Activated naive CD4-positive, alpha-beta T cell treated with anti-CD3 and anti-CD28 coated beads, Interleukin-2, amount 10 ng/mL, durations not matched to agents 7 days and 5 days (primary cell): ENCODE measurements at regions not wholly inside any gene's neighbourhood (a gene's known extent, or its start where the extent isn't known, plus 50 kb on each side); places are given as distances from the start of the nearest gene placed in this dataset.

ENCODE experiments used
- CTCF ChIA-PET: fragments of 350-600 bp; sonication (Branson Sonifier 250); formaldehyde crosslinking; loops from one replicate; lab custom pipeline; 2021; ENCODE audit warnings: antibody characterized with exemption; lab: Charles Lee
- DNase-seq: peaks from one replicate; pipeline ENCODE4 v3.0.0-alpha.2; 2020
- H3K27ac Mint-ChIP-seq: one replicate; pipeline ENCODE4 v1.8.0; 2021; ENCODE audit warnings: mild to moderate bottlenecking, moderate library complexity, mixed read lengths
- H3K27me3 Mint-ChIP-seq: one replicate; pipeline ENCODE4 v1.8.0; 2021; ENCODE audit warnings: mild to moderate bottlenecking, mixed read lengths
- H3K36me3 Mint-ChIP-seq: one replicate; pipeline ENCODE4 v1.8.0; 2021; ENCODE audit warnings: mixed read lengths
- H3K4me1 Mint-ChIP-seq: one replicate; pipeline ENCODE4 v1.8.0; 2021; ENCODE audit warnings: mixed read lengths
- H3K4me3 Mint-ChIP-seq: one replicate; pipeline ENCODE4 v1.8.0; 2021; ENCODE audit warnings: mild to moderate bottlenecking, moderate library complexity, mixed read lengths
- H3K9me3 Mint-ChIP-seq: one replicate; pipeline ENCODE4 v1.8.0; 2021; ENCODE audit warnings: mixed read lengths

GRCh38 chr16:62989480-62989879 lies 953.2 kb upstream of the CDH8 start:
- Mint-ChIP-seq H3K36me3 (no peaks in the 10 kb centered on the region), H3K4me3 (no peak overlapping the region), H3K27ac (no peak overlapping the region), H3K9me3 (peaks cover 10% of the 10 kb centered on the region), H3K27me3 (no peaks in the 10 kb centered on the region), H3K4me1 (no peaks in the 10 kb centered on the region)
- CTCF ChIA-PET: no interaction called here
- no peak for DNase-seq

DNA sequence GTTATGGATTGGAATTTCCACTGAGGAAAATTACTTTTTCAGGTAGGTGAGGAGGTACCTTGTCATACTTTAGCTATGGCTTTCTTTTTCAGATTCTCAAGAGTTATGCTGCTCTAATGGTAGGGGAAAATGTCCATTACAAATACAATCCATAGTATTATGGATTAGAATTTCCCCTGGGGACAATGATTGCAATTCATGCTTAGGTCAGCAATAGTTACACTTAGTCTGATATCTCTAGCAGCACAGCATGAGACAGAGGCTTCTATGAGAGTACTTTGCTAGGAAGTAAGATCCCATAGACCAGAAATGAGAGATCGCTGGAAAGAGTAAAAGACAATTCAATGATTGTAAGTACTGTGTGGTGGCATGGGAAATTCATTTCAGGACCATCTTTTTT lies 949.5 kb upstream of the CDH8 start:
- Mint-ChIP-seq H3K9me3 (peaks cover 14% of the 10 kb centered on the region), H3K27me3 (no peaks in the 10 kb centered on the region), H3K4me3 (no peak overlapping the region), H3K36me3 (no peaks in the 10 kb centered on the region), H3K27ac (no peak overlapping the region), H3K4me1 (no peaks in the 10 kb centered on the region)
- CTCF ChIA-PET: no interaction called here
- DNase-seq: no peak

GRCh38 chr16:62978451-62978850 lies 942.2 kb upstream of the CDH8 start:
- Mint-ChIP-seq H3K27me3 (no peaks in the 10 kb centered on the region), H3K9me3 (peaks cover 11% of the 10 kb centered on the region), H3K27ac (no peak overlapping the region), H3K36me3 (no peaks in the 10 kb centered on the region), H3K4me3 (no peak overlapping the region), H3K4me1 (no peaks in the 10 kb centered on the region)
- CTCF ChIA-PET: no interaction called here
- no peak for DNase-seq

GRCh38 chr16:62977876-62978275 lies 941.6 kb upstream of the CDH8 start:
- H3K27me3 Mint-ChIP-seq: no peaks in the 10 kb centered on the region
- no peak for DNase-seq
- H3K9me3 Mint-ChIP-seq: peaks cover 14% of the 10 kb centered on the region
- no peak overlapping the region for H3K27ac Mint-ChIP-seq
- H3K36me3 Mint-ChIP-seq: no peaks in the 10 kb centered on the region
- no peaks in the 10 kb centered on the region for H3K4me1 Mint-ChIP-seq
- CTCF ChIA-PET: no interaction called here
- H3K4me3 Mint-ChIP-seq: no peak overlapping the region

DNA sequence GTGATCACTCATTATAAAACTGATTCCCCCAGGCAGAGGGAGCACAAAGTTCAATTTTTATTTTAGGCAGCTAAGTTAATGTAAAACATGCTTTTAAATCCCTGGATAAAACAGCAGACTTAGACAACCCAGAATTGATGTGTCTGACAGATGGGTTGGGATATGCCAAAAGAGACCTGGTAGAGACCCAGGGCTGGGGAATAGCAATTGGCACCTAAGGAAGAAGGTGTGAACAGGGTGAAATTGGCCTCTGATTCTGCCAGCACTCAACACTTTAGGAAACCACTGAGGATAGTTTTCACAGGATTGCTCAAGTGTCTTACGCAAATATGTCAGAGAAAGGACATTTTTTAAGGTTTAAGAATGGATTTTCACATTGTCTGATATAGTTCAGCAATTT lies 938.2 kb upstream of the CDH8 start:
- CTCF ChIA-PET: no interaction called here
- Mint-ChIP-seq H3K4me1 (no peaks in the 10 kb centered on the region), H3K9me3 (peaks cover 16% of the 10 kb centered on the region), H3K27me3 (no peaks in the 10 kb centered on the region), H3K4me3 (no peak overlapping the region), H3K36me3 (no peaks in the 10 kb centered on the region), H3K27ac (no peak overlapping the region)
- DNase-seq: no peak

GRCh38 chr16:62970851-62971250 lies 934.6 kb upstream of the CDH8 start:
- no peaks in the 10 kb centered on the region for H3K36me3 Mint-ChIP-seq
- no peak overlapping the region for H3K4me3 Mint-ChIP-seq
- no peaks in the 10 kb centered on the region for H3K4me1 Mint-ChIP-seq
- no peaks in the 10 kb centered on the region for H3K27me3 Mint-ChIP-seq
- CTCF ChIA-PET: no interaction called here
- no peak for DNase-seq
- peaks cover 9% of the 10 kb centered on the region for H3K9me3 Mint-ChIP-seq
- H3K27ac Mint-ChIP-seq: no peak overlapping the region

DNA sequence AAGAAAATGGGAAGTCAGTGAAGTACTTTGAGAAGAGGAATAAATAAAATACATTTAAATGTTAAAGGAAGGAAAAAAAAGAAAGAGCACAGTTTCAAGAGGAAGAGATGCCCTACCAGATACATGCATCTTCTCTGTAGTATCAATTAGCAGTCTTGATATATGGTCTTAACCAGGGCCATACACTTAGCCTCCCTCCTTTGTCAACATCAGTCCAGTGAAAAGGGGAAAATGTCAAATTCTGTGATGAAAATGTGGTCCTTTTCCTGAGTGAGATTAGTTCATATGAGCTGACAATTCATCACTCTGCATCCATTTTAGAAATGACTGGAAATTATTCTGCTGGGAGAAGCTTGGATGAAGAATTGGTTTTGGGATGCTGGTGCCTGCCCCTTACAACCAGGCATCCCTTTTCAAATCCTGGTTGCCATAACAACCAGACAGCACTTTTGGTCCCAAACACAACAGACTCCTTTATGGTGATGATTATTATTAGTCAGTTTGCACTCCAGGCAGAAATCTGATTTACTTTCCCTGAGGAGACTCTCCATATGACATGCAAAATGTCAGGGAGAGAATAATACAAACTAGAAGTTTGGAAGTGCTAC lies 933.6 kb upstream of the CDH8 start:
- no peak overlapping the region for H3K4me3 Mint-ChIP-seq
- DNase-seq: no peak
- H3K27me3 Mint-ChIP-seq: no peaks in the 10 kb centered on the region
- H3K36me3 Mint-ChIP-seq: no peaks in the 10 kb centered on the region
- CTCF ChIA-PET: no interaction called here
- no peaks in the 10 kb centered on the region for H3K4me1 Mint-ChIP-seq
- H3K9me3 Mint-ChIP-seq: peaks cover 7% of the 10 kb centered on the region
- H3K27ac Mint-ChIP-seq: no peak overlapping the region

DNA sequence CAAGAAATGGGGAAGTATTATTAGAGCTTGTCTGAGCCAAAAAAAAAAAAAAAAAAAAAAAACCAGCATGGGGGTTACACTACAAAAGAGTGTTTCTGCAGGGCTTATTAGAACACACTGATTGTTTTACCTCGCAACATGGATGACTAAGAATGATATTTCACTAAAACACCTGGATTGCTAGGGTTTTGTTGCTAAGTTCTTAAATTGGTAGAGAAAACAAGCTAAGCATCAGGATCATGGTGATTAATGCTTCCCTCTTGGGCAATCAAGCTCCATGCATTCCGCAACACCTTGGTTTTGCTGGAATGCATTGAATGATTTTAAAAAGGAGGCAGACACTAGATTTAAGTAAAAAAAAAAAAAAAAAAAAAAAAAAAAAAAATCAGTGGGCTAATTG lies 931.4 kb upstream of the CDH8 start:
- no peak overlapping the region for H3K27ac Mint-ChIP-seq
- H3K9me3 Mint-ChIP-seq: peaks cover under 1% of the 10 kb centered on the region
- H3K4me1 Mint-ChIP-seq: no peaks in the 10 kb centered on the region
- H3K36me3 Mint-ChIP-seq: no peaks in the 10 kb centered on the region
- H3K4me3 Mint-ChIP-seq: no peak overlapping the region
- DNase-seq: no peak
- CTCF ChIA-PET: no interaction called here
- H3K27me3 Mint-ChIP-seq: no peaks in the 10 kb centered on the region

GRCh38 chr16:62967163-62967562 lies 930.9 kb upstream of the CDH8 start:
- Mint-ChIP-seq H3K4me3 (no peak overlapping the region), H3K4me1 (no peaks in the 10 kb centered on the region), H3K27ac (no peak overlapping the region), H3K9me3 (peaks cover under 1% of the 10 kb centered on the region), H3K27me3 (no peaks in the 10 kb centered on the region), H3K36me3 (no peaks in the 10 kb centered on the region)
- CTCF ChIA-PET: no interaction called here
- DNase-seq: no peak

DNA sequence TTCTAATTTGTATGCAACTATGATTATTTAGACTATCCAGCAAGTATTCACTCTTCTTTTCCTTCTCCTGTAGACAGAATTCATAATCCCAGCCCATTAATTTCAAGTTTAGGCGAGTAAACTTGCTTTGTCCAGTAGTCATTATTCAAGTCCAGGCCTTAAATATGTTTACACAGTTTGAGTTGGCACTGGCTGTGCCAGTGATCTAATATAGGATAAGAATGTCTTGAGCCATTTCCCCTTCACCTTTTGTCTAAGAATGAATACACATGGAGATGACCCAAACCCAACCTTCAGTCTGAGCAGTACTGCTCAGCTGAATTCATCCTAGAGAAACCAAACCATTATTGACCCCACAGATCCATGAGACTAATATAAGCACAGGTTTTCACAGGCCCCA lies 930.4 kb upstream of the CDH8 start:
- Mint-ChIP-seq H3K4me3 (no peak overlapping the region), H3K27ac (no peak overlapping the region), H3K27me3 (no peaks in the 10 kb centered on the region), H3K36me3 (no peaks in the 10 kb centered on the region), H3K4me1 (no peaks in the 10 kb centered on the region), H3K9me3 (peaks cover 3% of the 10 kb centered on the region)
- DNase-seq: no peak
- CTCF ChIA-PET: no interaction called here

GRCh38 chr16:62965831-62966230 lies 929.6 kb upstream of the CDH8 start:
- CTCF ChIA-PET: no interaction called here
- Mint-ChIP-seq H3K4me1 (no peaks in the 10 kb centered on the region), H3K36me3 (no peaks in the 10 kb centered on the region), H3K27me3 (no peaks in the 10 kb centered on the region), H3K9me3 (peaks cover 3% of the 10 kb centered on the region), H3K27ac (no peak overlapping the region), H3K4me3 (no peak overlapping the region)
- no peak for DNase-seq

DNA sequence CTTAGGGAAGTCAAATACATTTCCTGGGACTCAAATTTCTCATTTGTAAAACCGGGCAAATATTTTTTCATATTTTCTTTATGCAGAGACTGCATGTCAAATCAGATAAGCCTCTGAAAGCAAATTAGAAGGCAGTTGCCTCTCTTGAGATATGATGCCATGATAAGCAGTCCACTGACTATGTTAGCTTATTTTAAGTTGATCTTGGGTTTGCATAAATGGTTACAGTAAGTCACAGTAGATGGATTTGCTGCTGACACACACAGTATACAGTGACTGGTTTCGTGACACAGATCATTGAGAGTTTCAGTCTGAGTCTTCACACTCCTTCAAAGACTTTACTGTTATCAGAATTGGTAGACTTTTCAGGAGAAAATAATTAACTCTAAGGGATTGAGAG lies 927.6 kb upstream of the CDH8 start:
- H3K4me3 Mint-ChIP-seq: no peak overlapping the region
- H3K4me1 Mint-ChIP-seq: no peaks in the 10 kb centered on the region
- peaks cover 11% of the 10 kb centered on the region for H3K9me3 Mint-ChIP-seq

DNA sequence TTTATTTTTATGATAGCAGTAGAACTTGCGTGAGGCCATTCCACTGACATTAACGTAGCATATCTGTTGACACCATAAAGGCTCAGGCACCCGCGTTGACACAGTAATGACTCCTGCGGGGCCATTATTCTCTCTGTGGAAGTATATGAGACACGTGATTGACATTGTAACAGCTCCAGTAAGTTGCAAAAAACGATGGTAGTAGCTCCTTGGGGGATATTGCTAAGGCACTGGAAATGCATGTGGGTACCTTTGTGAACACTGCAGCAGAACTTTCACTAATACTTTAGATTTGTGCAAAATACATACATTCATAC lies 918.8 kb upstream of the CDH8 start:
- no peak overlapping the region for H3K4me3 Mint-ChIP-seq
- no peak for DNase-seq
- H3K9me3 Mint-ChIP-seq: peaks cover 21% of the 10 kb centered on the region
- H3K36me3 Mint-ChIP-seq: no peaks in the 10 kb centered on the region
- H3K4me1 Mint-ChIP-seq: no peaks in the 10 kb centered on the region
- no peaks in the 10 kb centered on the region for H3K27me3 Mint-ChIP-seq
- no peak overlapping the region for H3K27ac Mint-ChIP-seq
- CTCF ChIA-PET: no interaction called here

More for the DNA sequence above, 927.6 kb upstream of the CDH8 start:
- CTCF ChIA-PET: no interaction called here
- Mint-ChIP-seq H3K27ac (no peak overlapping the region), H3K36me3 (no peaks in the 10 kb centered on the region), H3K27me3 (no peaks in the 10 kb centered on the region)
- no peak for DNase-seq

DNA sequence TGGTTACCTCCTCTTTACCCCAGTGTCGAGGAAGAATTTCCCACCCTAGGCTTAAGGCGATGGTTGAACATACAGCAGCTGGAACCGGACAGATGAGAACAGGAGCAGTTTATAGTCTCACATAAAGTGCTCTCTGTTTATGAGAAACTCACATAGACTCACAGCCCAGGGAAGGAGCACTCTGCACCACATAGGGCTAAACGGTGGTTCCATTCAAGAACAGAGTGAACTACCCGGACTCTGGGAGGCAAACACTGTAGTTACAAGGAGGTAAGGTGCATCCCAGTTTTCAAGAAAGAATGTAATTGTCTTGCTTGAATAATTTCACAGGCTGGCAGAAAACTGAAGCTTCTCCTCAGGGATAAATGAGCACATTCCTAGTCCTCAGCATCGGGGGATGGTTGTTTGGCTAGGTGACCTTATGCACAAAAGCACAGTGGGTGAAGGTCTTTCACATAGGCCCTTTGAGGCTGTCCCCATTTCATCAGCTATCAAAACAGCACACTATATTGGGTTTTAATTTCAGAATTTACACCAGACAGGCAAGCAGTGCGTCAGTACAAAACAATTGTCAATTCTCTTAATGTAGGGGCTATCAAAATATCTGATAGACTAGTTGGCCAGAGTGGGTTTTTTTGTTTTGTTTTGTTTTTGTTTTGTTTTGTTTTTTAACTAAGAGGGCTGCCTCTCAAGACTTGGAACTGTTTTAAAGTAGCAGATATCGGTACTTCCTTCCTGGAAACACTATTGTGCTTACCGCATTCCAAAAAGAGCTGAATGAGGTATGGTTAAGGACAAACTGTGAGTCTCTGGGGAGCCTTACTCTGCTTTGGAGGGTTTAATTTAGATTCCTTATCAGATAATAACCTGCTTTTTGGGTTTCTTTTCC lies 918.1 kb upstream of the CDH8 start:
- CTCF ChIA-PET: no interaction called here
- H3K4me1 Mint-ChIP-seq: no peaks in the 10 kb centered on the region
- peaks cover 16% of the 10 kb centered on the region for H3K9me3 Mint-ChIP-seq

DNA sequence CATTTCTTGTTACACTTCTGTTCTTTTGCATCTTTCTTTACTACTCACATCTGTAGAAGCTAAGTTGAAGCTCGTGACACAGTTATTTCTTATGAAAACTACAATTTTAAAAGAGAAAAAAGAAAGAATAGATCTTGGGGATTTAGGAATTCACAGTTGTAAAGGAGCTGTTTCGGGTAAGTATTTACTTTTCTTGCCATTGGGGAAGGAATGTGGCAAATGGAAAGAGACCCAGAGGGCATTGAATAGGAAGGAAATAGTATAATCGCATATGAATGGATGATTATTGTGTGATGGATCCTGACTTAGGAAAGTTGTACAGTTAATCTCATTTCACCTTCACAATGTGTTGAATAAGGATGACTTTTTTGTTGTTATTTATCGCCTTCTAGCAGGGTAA lies 914.1 kb upstream of the CDH8 start:
- no peaks in the 10 kb centered on the region for H3K36me3 Mint-ChIP-seq
- H3K4me3 Mint-ChIP-seq: no peak overlapping the region
- DNase-seq: no peak
- CTCF ChIA-PET: no interaction called here
- H3K27me3 Mint-ChIP-seq: no peaks in the 10 kb centered on the region
- no peaks in the 10 kb centered on the region for H3K4me1 Mint-ChIP-seq
- no peak overlapping the region for H3K27ac Mint-ChIP-seq
- peaks cover 24% of the 10 kb centered on the region for H3K9me3 Mint-ChIP-seq

More for the DNA sequence above, 918.1 kb upstream of the CDH8 start:
- DNase-seq: no peak
- Mint-ChIP-seq H3K27me3 (no peaks in the 10 kb centered on the region), H3K27ac (no peak overlapping the region), H3K36me3 (no peaks in the 10 kb centered on the region), H3K4me3 (no peak overlapping the region)
